ENCODE measurements at regions not wholly inside any gene's neighbourhood (a gene's known extent, or its start where the extent isn't known, plus 50 kb on each side); places are given as distances from the start of the nearest gene placed in this dataset.

DNA sequence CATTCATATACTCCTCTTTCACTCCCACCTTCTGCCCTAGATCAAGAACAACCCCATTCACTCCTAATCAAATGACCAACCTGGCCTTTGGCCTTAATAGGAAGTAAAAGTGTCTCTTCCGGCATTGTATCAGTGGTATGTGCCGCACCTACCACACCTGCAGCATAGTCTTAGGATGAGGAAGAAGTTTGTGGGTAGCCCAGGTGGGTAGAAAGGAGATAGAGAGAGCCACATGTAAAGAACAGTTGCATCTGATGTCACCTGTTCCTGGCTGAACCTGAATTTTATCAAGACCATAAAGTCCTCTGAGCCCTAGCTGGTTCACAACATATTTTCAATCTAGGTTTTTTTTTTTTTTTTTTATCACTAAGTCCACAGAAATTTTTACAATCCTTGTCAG, 55.5 kb upstream of the PTPN12 start (continued):
- TF ChIP-seq CHD7 (IDR thresholded peaks at IDR 0.05; ENCODE audit: insufficient replicate concordance, low read length) (no peak), MAFK (IDR thresholded peaks at IDR 0.05; ENCODE audit: low read depth, low read length) (no peak), FOSL1 (IDR thresholded peaks at IDR 0.05; ENCODE audit: insufficient read depth, low read depth, low read length) (no peak), TAF7 (optimal IDR thresholded peaks at IDR 0.05; ENCODE audit: borderline replicate concordance, low read depth, low read length) (no peak), BACH1 (IDR thresholded peaks at IDR 0.05; ENCODE audit: low read length) (no peak), CHD1 (IDR thresholded peaks at IDR 0.05; ENCODE audit: low read depth, low read length) (no peak), SP1 (IDR thresholded peaks at IDR 0.05; ENCODE audit: low read depth, low read length) (no peak), SRF (IDR thresholded peaks at IDR 0.05; ENCODE audit: low read depth, low read length) (no peak), SIX5 (IDR thresholded peaks at IDR 0.05; ENCODE audit: low read depth, low read length) (no peak), GTF2F1 (IDR thresholded peaks at IDR 0.05; ENCODE audit: borderline replicate concordance, low read depth, low read length) (no peak)
- TF ChIP-seq, protein P1, sequence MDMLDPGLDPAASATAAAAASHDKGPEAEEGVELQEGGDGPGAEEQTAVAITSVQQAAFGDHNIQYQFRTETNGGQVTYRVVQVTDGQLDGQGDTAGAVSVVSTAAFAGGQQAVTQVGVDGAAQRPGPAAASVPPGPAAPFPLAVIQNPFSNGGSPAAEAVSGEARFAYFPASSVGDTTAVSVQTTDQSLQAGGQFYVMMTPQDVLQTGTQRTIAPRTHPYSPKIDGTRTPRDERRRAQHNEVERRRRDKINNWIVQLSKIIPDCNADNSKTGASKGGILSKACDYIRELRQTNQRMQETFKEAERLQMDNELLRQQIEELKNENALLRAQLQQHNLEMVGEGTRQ (IDR thresholded peaks at IDR 0.05; ENCODE audit: low read length), result no peak

Data from H1 (cell line).